Endothelial cell of umbilical vein (primary cell): ENCODE measurements at regions not wholly inside any gene's neighbourhood (a gene's known extent, or its start where the extent isn't known, plus 50 kb on each side); places are given as distances from the start of the nearest gene placed in this dataset.

ENCODE experiments used
- BruUV-seq: library from RNA; stranded (reverse); fragments of 400-500 nt; replicated peaks from 2 replicates; lab custom pipeline; 2021; lab: Mats Ljungman, UMichigan
- CTCF ChIA-PET: fragments of 300-600, 350-600 bp; sonication (Branson Sonifier 250); formaldehyde crosslinking; loops from one replicate; lab custom pipeline; 2021; ENCODE audit warnings: antibody characterized with exemption, inconsistent platforms; lab: Charles Lee
- POLR2A ChIA-PET: fragments of 300-600, 350-600 bp; sonication (Branson Sonifier 250); formaldehyde crosslinking; loops from one replicate; lab custom pipeline; 2021; ENCODE audit warnings: antibody characterized with exemption, inconsistent platforms; lab: Charles Lee
- DNase-seq: peaks from one replicate; pipeline ENCODE4 v3.0.0-alpha.2; 2011; ENCODE audit warnings: low read depth, low spot score
- FAIRE-seq: peaks from 2 replicates; lab custom pipeline; 2011; peaks lifted over from hg19 to GRCh38; lab: Jason Lieb, UNC
- H2AFZ ChIP-seq: 2 replicates; pipeline ENCODE4 v1.6.0; 2012; ENCODE audit warnings: low read depth, low read length, control low read depth, inconsistent platforms
- H3K27ac ChIP-seq: 2 replicates; pipeline ENCODE4 v1.5.1; 2011; ENCODE audit warnings: low read depth, mild to moderate bottlenecking, control low read depth, low read length, moderate library complexity; ENCODE audit not compliant: insufficient read depth
- H3K27me3 ChIP-seq, 2 experiments: 2 replicates each; pipeline versions ENCODE4 v1.6.0 to v1.6.1; 2011; ENCODE audit warnings: low read length in 2 of 2, mixed read lengths in 1 of 2; ENCODE audit not compliant: control insufficient read depth in 2 of 2, insufficient read depth in 2 of 2
- H3K36me3 ChIP-seq, 2 experiments: 2 replicates in 1 of 2; 3 replicates in 1 of 2; pipeline ENCODE4 v1.5.1; 2011; ENCODE audit warnings: low read length in 2 of 2, mild to moderate bottlenecking in 1 of 2, moderate library complexity in 1 of 2; ENCODE audit not compliant: control insufficient read depth in 2 of 2, insufficient read depth in 2 of 2; ENCODE audit errors: extremely low read depth in 1 of 2
- H3K4me1 ChIP-seq: 3 replicates; pipeline ENCODE4 v1.5.1; 2011; ENCODE audit warnings: mild to moderate bottlenecking, low read length; ENCODE audit not compliant: control insufficient read depth, insufficient read depth; ENCODE audit errors: extremely low read depth
- H3K4me2 ChIP-seq: 2 replicates; pipeline ENCODE4 v1.6.1; 2011; ENCODE audit warnings: low read length, control low read depth, mixed read lengths; ENCODE audit not compliant: insufficient read depth
- H3K4me3 ChIP-seq, 3 experiments: fragments of 200-600 bp in 1 of 3; sonication (generic), shearing (Covaris generic) in 1 of 3; replicated peaks in 1 of 3; 2 replicates each; pipeline ENCODE4 v1.5.1; 2011 to 2016; ENCODE audit warnings: control low read depth in 3 of 3, low read length in 3 of 3, mild to moderate bottlenecking in 2 of 3, inconsistent platforms in 1 of 3, low read depth in 1 of 3, moderate library complexity in 1 of 3; ENCODE audit not compliant: insufficient read depth in 1 of 3
- H3K79me2 ChIP-seq: 2 replicates; pipeline ENCODE4 v1.6.0; 2012; ENCODE audit warnings: low read length, inconsistent platforms; ENCODE audit not compliant: control insufficient read depth, insufficient read depth
- H3K9ac ChIP-seq: replicated peaks from 2 replicates; pipeline ENCODE3; 2011; ENCODE audit warnings: low read length, control low read depth; ENCODE audit not compliant: insufficient read depth; ENCODE audit errors: extremely low read depth
- H3K9me1 ChIP-seq: replicated peaks from 3 replicates; pipeline ENCODE4 v1.6.0; 2011; ENCODE audit warnings: mild to moderate bottlenecking, low read length; ENCODE audit not compliant: control insufficient read depth, insufficient read depth; ENCODE audit errors: extremely low read depth
- H3K9me3 ChIP-seq: replicated peaks from 2 replicates; pipeline ENCODE4 v1.5.1; 2012; ENCODE audit warnings: low read length, inconsistent platforms; ENCODE audit not compliant: control insufficient read depth, insufficient read depth
- H4K20me1 ChIP-seq: replicated peaks from 2 replicates; pipeline ENCODE3; 2011; ENCODE audit warnings: mild to moderate bottlenecking, low read length; ENCODE audit not compliant: control insufficient read depth, insufficient read depth; ENCODE audit errors: extremely low read depth
- EZH2 ChIP-seq: IDR thresholded peaks from 2 replicates; pipeline ENCODE4 v1.6.1; 2012; ENCODE audit warnings: borderline replicate concordance, low read depth, mild to moderate bottlenecking, moderate library complexity, low read length, inconsistent platforms; ENCODE audit not compliant: severe bottlenecking
- FOS ChIP-seq: IDR thresholded peaks from 2 replicates; pipeline ENCODE4 v1.6.1; 2011; ENCODE audit warnings: mild to moderate bottlenecking, low read length, moderate library complexity, borderline replicate concordance; ENCODE audit not compliant: insufficient read depth
- GATA2 ChIP-seq: IDR thresholded peaks from 2 replicates; pipeline ENCODE4 v1.7.0; 2011; ENCODE audit warnings: low read depth, mild to moderate bottlenecking, moderate library complexity, mixed read lengths, low read length; ENCODE audit not compliant: insufficient read length, insufficient read depth
- JUN ChIP-seq: IDR thresholded peaks from 2 replicates; pipeline ENCODE4 v1.6.1; 2011; ENCODE audit warnings: borderline replicate concordance, low read depth; ENCODE audit not compliant: insufficient read length, insufficient read depth
- MAX ChIP-seq: IDR thresholded peaks from 2 replicates; pipeline ENCODE4 v1.6.1; 2011; ENCODE audit not compliant: insufficient read depth, insufficient read length
- MYC ChIP-seq: IDR thresholded peaks from one replicate; pipeline ENCODE4 v1.6.1; 2011; ENCODE audit warnings: mild to moderate bottlenecking, low read depth, low read length
- POLR2A ChIP-seq: IDR thresholded peaks from 2 replicates; pipeline ENCODE4 v1.6.1; 2012; ENCODE audit warnings: low read depth, mild to moderate bottlenecking, control low read depth, low read length
- POLR2AphosphoS5 ChIP-seq: IDR thresholded peaks from 2 replicates; pipeline ENCODE4 v1.6.1; 2012; ENCODE audit warnings: low read depth, mild to moderate bottlenecking, control low read depth, low read length, moderate library complexity; ENCODE audit not compliant: insufficient read depth
- dilution Hi-C: fragments of 300-500 bp; cut with MboI; formaldehyde crosslinking; loops from one replicate; pipeline ENCODE4 v1.15.0; 2019; ENCODE audit warnings: low sequenced_read_pairs; ENCODE audit not compliant: extremely low pct_ligation_motif_present
- intact Hi-C: fragments of 100-400 bp; cut with micrococcal nuclease; formaldehyde crosslinking; loops from one replicate; pipeline ENCODE4 v1.10.0; 2022
- TF ChIP-seq, protein P1 (sequence below), 2 donors: IDR thresholded peaks; 1 replicate in 1 of 2; 2 replicates in 1 of 2; pipeline ENCODE4 v1.5.1; 2011; ENCODE audit warnings: low read length in 2 of 2, mild to moderate bottlenecking in 2 of 2, moderate library complexity in 2 of 2, control low read depth in 1 of 2, inconsistent platforms in 1 of 2, low read depth in 1 of 2; ENCODE audit not compliant: insufficient read depth in 1 of 2; ENCODE audit errors: extremely low read depth in 1 of 2

GRCh38 chr10:78600121-78600665 lies 468.6 kb upstream of the ZMIZ1 start:
- FAIRE-seq (no peak), DNase-seq (no peak)
- no peak overlapping the region for H3K4me3 ChIP-seq
- no peak overlapping the region for H3K4me2 ChIP-seq
- no peaks in the 10 kb centered on the region for H3K9me3 ChIP-seq
- dilution Hi-C loops, result no loop called here
- H3K4me1 ChIP-seq, result no peaks in the 10 kb centered on the region
- intact Hi-C loops, result no loop called here
- H4K20me1 ChIP-seq, result no peaks in the 10 kb centered on the region
- ChIA-PET POLR2A (no interaction called here), CTCF (interaction anchor here (1.2 kb wide), 1 partner anchor 595 kb away, joined by 3 read pairs; no protein-coding TSS in a partner anchor)
- no peak overlapping the region for H3K27ac ChIP-seq
- no peaks in the 10 kb centered on the region for H3K79me2 ChIP-seq
- no peaks in the 10 kb centered on the region for H3K9me1 ChIP-seq
- H2AFZ ChIP-seq, result no peak overlapping the region
- BruUV-seq, result no TSS peak
- TF ChIP-seq POLR2A, result no peak
- TF ChIP-seq JUN, result no peak
- TF ChIP-seq POLR2AphosphoS5, result no peak
- no peak for TF ChIP-seq MAX
- TF ChIP-seq EZH2, result no peak
- TF ChIP-seq MYC, result no peak
- no peak for TF ChIP-seq GATA2
- no peak overlapping the region for H3K9ac ChIP-seq
- no peaks in the 10 kb centered on the region for H3K36me3 ChIP-seq
- H3K27me3 ChIP-seq, result no peaks in the 10 kb centered on the region

DNA sequence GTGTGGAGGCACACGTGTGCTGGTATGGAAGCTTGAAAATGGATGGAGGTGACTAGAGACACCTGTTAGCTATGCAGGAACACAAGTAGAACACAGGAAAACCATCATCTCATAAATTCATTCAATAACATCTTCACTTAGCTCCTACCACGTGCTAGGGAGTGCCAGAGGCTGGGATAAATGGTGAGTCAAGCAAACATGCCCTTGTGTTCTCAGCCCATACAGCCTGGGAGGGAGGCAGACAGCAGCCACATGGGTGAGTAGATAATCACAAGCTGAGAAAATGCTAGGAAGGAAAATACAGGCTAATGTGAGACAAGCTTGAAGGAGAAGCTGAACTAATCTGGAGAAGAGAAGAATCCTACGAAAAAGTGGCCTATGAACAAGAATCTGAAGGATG lies 468.0 kb upstream of the ZMIZ1 start:
- no peak for FAIRE-seq
- POLR2A ChIA-PET, result no interaction called here
- Histone ChIP-seq H3K9me3 (no peaks in the 10 kb centered on the region), H3K4me1 (no peaks in the 10 kb centered on the region), H3K27ac (no peak overlapping the region), H3K9me1 (no peaks in the 10 kb centered on the region), H3K4me3 (no peak overlapping the region), H4K20me1 (no peaks in the 10 kb centered on the region), H3K79me2 (no peaks in the 10 kb centered on the region), H3K9ac (no peak overlapping the region), H3K27me3 (no peaks in the 10 kb centered on the region), H2AFZ (no peak overlapping the region), H3K36me3 (no peaks in the 10 kb centered on the region), H3K4me2 (no peak overlapping the region)
- TF ChIP-seq FOS (no peak), EZH2 (no peak), GATA2 (no peak), POLR2AphosphoS5 (no peak), MAX (no peak), JUN (no peak), POLR2A (no peak), MYC (no peak)
- TF ChIP-seq, protein P1, sequence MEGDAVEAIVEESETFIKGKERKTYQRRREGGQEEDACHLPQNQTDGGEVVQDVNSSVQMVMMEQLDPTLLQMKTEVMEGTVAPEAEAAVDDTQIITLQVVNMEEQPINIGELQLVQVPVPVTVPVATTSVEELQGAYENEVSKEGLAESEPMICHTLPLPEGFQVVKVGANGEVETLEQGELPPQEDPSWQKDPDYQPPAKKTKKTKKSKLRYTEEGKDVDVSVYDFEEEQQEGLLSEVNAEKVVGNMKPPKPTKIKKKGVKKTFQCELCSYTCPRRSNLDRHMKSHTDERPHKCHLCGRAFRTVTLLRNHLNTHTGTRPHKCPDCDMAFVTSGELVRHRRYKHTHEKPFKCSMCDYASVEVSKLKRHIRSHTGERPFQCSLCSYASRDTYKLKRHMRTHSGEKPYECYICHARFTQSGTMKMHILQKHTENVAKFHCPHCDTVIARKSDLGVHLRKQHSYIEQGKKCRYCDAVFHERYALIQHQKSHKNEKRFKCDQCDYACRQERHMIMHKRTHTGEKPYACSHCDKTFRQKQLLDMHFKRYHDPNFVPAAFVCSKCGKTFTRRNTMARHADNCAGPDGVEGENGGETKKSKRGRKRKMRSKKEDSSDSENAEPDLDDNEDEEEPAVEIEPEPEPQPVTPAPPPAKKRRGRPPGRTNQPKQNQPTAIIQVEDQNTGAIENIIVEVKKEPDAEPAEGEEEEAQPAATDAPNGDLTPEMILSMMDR (IDR thresholded peaks at IDR 0.05; ENCODE audit: extremely low read depth in 1 of 2, insufficient read depth in 1 of 2, low read depth in 1 of 2, low read length in 2 of 2), result no peak
- no TSS peak for BruUV-seq
- DNase-seq, result no peak
- CTCF ChIA-PET, result interaction anchor here (1.2 kb wide), 1 partner anchor 594 kb away, joined by 3 read pairs; no protein-coding TSS in a partner anchor
- dilution Hi-C loops (no loop called here), intact Hi-C loops (no loop called here)
